HCT116 (cell line): ENCODE measurements at regions not wholly inside any gene's neighbourhood (a gene's known extent, or its start where the extent isn't known, plus 50 kb on each side); places are given as distances from the start of the nearest gene placed in this dataset.

Source experiments
- ATAC-seq: fragments of 200-7000 bp; cut with Tn5 transposase; 2 replicates; pipeline ENCODE4 v1.9.1; 2020; ENCODE audit warnings: mild to moderate bottlenecking, moderate library complexity
- BruUV-seq: library from RNA; stranded (reverse); fragments of 400-500 nt; replicated peaks from 2 replicates; lab custom pipeline; 2021; lab: Mats Ljungman, UMichigan
- CTCF ChIA-PET: fragments of 300-600 bp; sonication (Branson Sonifier 250); formaldehyde crosslinking; loops from one replicate; lab custom pipeline; 2021; ENCODE audit warnings: antibody characterized with exemption; lab: Charles Lee
- POLR2A ChIA-PET: fragments of 300-600, 350-600 bp; sonication (Branson Sonifier 250); formaldehyde crosslinking; loops from one replicate; lab custom pipeline; 2021; ENCODE audit warnings: antibody characterized with exemption; lab: Charles Lee
- RAD21 ChIA-PET, 2 experiments: fragments of 300-600 bp; sonication (Branson Sonifier 250); formaldehyde crosslinking; loops; one replicate each; lab custom pipeline; 2023; ENCODE audit warnings: low total read pairs in 2 of 2; ENCODE audit not compliant: uncharacterized antibody in 2 of 2, unreplicated experiment in 2 of 2, low non-redundant PET in 1 of 2; lab: Charles Lee
- DNase-seq: peaks from one replicate; pipeline ENCODE4 v3.0.0-alpha.2; 2010; ENCODE audit warnings: low read depth, low spot score
- H2AFZ ChIP-seq: fragments of 200-600 bp; shearing (Covaris generic), sonication (generic); 2 replicates; pipeline ENCODE4 v1.6.1; 2017; ENCODE audit warnings: low read depth, mixed run types, mixed read lengths, antibody characterized with exemption, low read length; ENCODE audit not compliant: poor library complexity, severe bottlenecking
- H3K27ac ChIP-seq: 2 replicates; pipeline ENCODE4 v1.5.1; 2012; ENCODE audit warnings: low read depth, low read length
- H3K27me3 ChIP-seq: fragments of 200-600 bp; sonication (generic); 2 replicates; pipeline ENCODE4 v1.6.1; 2016; ENCODE audit warnings: mixed run types, low read length, mixed read lengths; ENCODE audit not compliant: insufficient read depth
- H3K36me3 ChIP-seq, 2 experiments: fragments of 200-500 bp in 1 of 2; fragments of 200-600 bp in 1 of 2; sonication (Bioruptor generic) in 1 of 2; sonication (generic) in 1 of 2; 2 replicates each; pipeline versions ENCODE4 v1.5.1 to v1.6.1; 2014 to 2016; ENCODE audit warnings: low read length in 2 of 2, inconsistent platforms in 1 of 2, mixed read lengths in 1 of 2, mixed run types in 1 of 2; ENCODE audit not compliant: insufficient read depth in 2 of 2, control insufficient read depth in 1 of 2
- H3K4me1 ChIP-seq, 2 experiments: fragments of 200-600 bp in 1 of 2; sonication (generic) in 1 of 2; 2 replicates each; pipeline versions ENCODE4 v1.5.1 to v1.6.1; 2012 to 2017; ENCODE audit warnings: low read length in 2 of 2, inconsistent platforms in 1 of 2, mild to moderate bottlenecking in 1 of 2, mixed read lengths in 1 of 2, mixed run types in 1 of 2, moderate library complexity in 1 of 2; ENCODE audit not compliant: insufficient read depth in 2 of 2, control insufficient read depth in 1 of 2
- H3K4me2 ChIP-seq: fragments of 200-600 bp; sonication (generic); 2 replicates; pipeline ENCODE4 v1.6.1; 2017; ENCODE audit warnings: mixed run types, low read length, mixed read lengths
- H3K4me3 ChIP-seq, 2 experiments: fragments of 200-600 bp in 1 of 2; sonication (generic) in 1 of 2; replicated peaks in 1 of 2; 2 replicates each; pipeline ENCODE4 v1.5.1; 2011 to 2016; ENCODE audit warnings: low read length in 2 of 2, control low read depth in 1 of 2, low read depth in 1 of 2, mild to moderate bottlenecking in 1 of 2, mixed read lengths in 1 of 2, mixed run types in 1 of 2
- H3K79me2 ChIP-seq: fragments of 200-600 bp; sonication (generic); 2 replicates; pipeline ENCODE4 v1.6.1; 2017; ENCODE audit warnings: mild to moderate bottlenecking, mixed run types, low read length, moderate library complexity, mixed read lengths; ENCODE audit not compliant: insufficient read depth
- H3K9ac ChIP-seq: fragments of 200-600 bp; sonication (generic); 2 replicates; pipeline ENCODE4 v1.6.1; 2016; ENCODE audit warnings: low read length, mixed read lengths
- H3K9me2 ChIP-seq: fragments of 200-600 bp; sonication (generic), shearing (Covaris generic); 2 replicates; pipeline ENCODE4 v1.6.1; 2017; ENCODE audit warnings: mixed run types, mild to moderate bottlenecking, moderate library complexity; ENCODE audit not compliant: insufficient read depth
- H3K9me3 ChIP-seq, 2 experiments: fragments of 200-500 bp in 1 of 2; fragments of 200-600 bp in 1 of 2; sonication (Bioruptor generic) in 1 of 2; sonication (generic) in 1 of 2; 2 replicates each; pipeline ENCODE4 v1.6.1; 2014 to 2017; ENCODE audit warnings: low read length in 2 of 2, mixed read lengths in 2 of 2, inconsistent platforms in 1 of 2, low read depth in 1 of 2, mild to moderate bottlenecking in 1 of 2, mixed run types in 1 of 2, moderate library complexity in 1 of 2; ENCODE audit not compliant: control insufficient read depth in 1 of 2, insufficient read depth in 1 of 2
- H4K20me1 ChIP-seq: fragments of 200-600 bp; sonication (generic), shearing (Covaris generic); 2 replicates; pipeline ENCODE4 v1.6.1; 2017; ENCODE audit warnings: mixed run types, mild to moderate bottlenecking, moderate library complexity; ENCODE audit not compliant: insufficient read depth
- CTCF ChIP-seq, 3 experiments: fragments of 200-600 bp in 1 of 3; sonication (generic) in 1 of 3; IDR thresholded peaks in 2 of 3; conservative IDR thresholded peaks in 1 of 3; 2 replicates each; pipeline ENCODE4 v1.5.1; 2012 to 2017; ENCODE audit warnings: low read depth in 2 of 3, low read length in 2 of 3, antibody characterized with exemption in 1 of 3, borderline replicate concordance in 1 of 3, control low read depth in 1 of 3, mild to moderate bottlenecking in 1 of 3, mixed read lengths in 1 of 3, mixed run types in 1 of 3, moderate library complexity in 1 of 3; ENCODE audit not compliant: insufficient read depth in 1 of 3
- EGR1 ChIP-seq: IDR thresholded peaks from 2 replicates; pipeline ENCODE4 v1.6.1; 2012; ENCODE audit warnings: low read depth
- RAD21 ChIP-seq: IDR thresholded peaks from 2 replicates; pipeline ENCODE4 v1.6.1; 2012; ENCODE audit warnings: low read depth, mild to moderate bottlenecking
- REST ChIP-seq: IDR thresholded peaks from 2 replicates; pipeline ENCODE4 v1.6.1; 2012; ENCODE audit warnings: low read depth
- TCF7L2 ChIP-seq: IDR thresholded peaks from 2 replicates; pipeline ENCODE4 v1.7.0; 2011; ENCODE audit warnings: borderline replicate concordance, inconsistent platforms; ENCODE audit not compliant: insufficient read depth, insufficient read length; ENCODE audit errors: extremely low read depth
- intact Hi-C: fragments of 100-400 bp; cut with micrococcal nuclease; formaldehyde crosslinking; loops from 2 replicates; pipeline ENCODE4 v1.10.0; 2022

- TF ChIP-seq REST (no peak), RAD21 (no peak), TCF7L2 (no peak), EGR1 (no peak)
These were observed 933.6 kb upstream of the ZWINT start (continued) for GRCh38 chr10:57294698-57295097.

GRCh38 chr10:57288754-57289153, 927.7 kb upstream of the ZWINT start:
- no peak overlapping the region for H3K4me3 ChIP-seq
- no peak overlapping the region for H3K9ac ChIP-seq
- H2AFZ ChIP-seq, result no peak overlapping the region
- ChIA-PET POLR2A (no interaction called here), CTCF (no interaction called here), RAD21 (no interaction called here)
- no peak overlapping the region for H3K4me2 ChIP-seq
- H3K27me3 ChIP-seq, result no peaks in the 10 kb centered on the region
- no peaks in the 10 kb centered on the region for H3K79me2 ChIP-seq
- DNase-seq, result no peak
- no peak overlapping the region for H3K27ac ChIP-seq
- no peaks in the 10 kb centered on the region for H3K9me2 ChIP-seq
- H4K20me1 ChIP-seq, result no peaks in the 10 kb centered on the region
- no peak for TF ChIP-seq CTCF (IDR thresholded peaks at IDR 0.05 in 2 of 3, conservative IDR thresholded peaks at IDR 0.05 in 1 of 3; ENCODE audit: borderline replicate concordance in 1 of 3, insufficient read depth in 1 of 3, low read depth in 2 of 3, low read length in 2 of 3)
- H3K4me1 ChIP-seq, result no peaks in the 10 kb centered on the region
- no TSS peak for BruUV-seq
- no peak for ATAC-seq
- intact Hi-C loops, result no loop called here
- no peaks in the 10 kb centered on the region for H3K36me3 ChIP-seq
- H3K9me3 ChIP-seq, result peaks cover 4 to 6% of the 10 kb centered on the region in 2 experiments; a peak in 2 of 4 replicates
